Esophagus muscularis mucosa (tissue), 3 donors: ENCODE measurements at regions not wholly inside any gene's neighbourhood (a gene's known extent, or its start where the extent isn't known, plus 50 kb on each side); places are given as distances from the start of the nearest gene placed in this dataset.

Experiments
- POLR2A ChIP-seq: fragments of 450-650 bp; IDR thresholded peaks from one replicate; pipeline ENCODE4 v1.6.1; 2017; ENCODE audit warnings: antibody characterized with exemption, moderate library complexity, mild to moderate bottlenecking, low read depth
- POLR2AphosphoS5 ChIP-seq, 2 donors: sonication (generic); formaldehyde crosslinking; IDR thresholded peaks; one replicate each; pipeline ENCODE4 v1.6.1; 2017; ENCODE audit warnings: antibody characterized with exemption in 2 of 2
- TF ChIP-seq, protein P1 (sequence below), 3 experiments: fragments of 200-600 bp in 2 of 3; fragments of 450-650 bp in 1 of 3; sonication (generic) in 2 of 3; IDR thresholded peaks; one replicate each; pipeline ENCODE4 v1.5.1; 2017 to 2019; ENCODE audit warnings: antibody characterized with exemption in 3 of 3, mild to moderate bottlenecking in 2 of 3, moderate library complexity in 1 of 3

DNA sequence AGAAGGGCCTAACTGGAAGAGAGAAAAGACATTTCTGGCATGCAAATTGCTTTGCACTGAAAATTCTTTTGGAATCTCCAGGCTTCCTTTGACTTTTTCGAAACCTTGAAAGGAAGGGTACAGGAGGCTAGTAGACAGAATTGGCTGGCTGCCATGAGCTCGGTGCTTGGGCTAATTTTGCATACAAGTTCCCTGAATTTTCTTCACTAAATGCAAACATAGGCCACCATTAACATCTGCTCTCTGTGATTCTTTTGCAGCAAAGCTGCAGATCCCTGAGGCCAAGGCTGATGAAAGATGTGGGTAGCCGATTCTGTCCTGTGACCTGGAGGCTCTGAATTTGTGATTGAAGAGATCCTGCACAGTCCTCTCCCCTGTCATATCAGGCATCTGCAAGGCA, 247.8 kb upstream of the MCTP2 start:
- TF ChIP-seq, protein P1, sequence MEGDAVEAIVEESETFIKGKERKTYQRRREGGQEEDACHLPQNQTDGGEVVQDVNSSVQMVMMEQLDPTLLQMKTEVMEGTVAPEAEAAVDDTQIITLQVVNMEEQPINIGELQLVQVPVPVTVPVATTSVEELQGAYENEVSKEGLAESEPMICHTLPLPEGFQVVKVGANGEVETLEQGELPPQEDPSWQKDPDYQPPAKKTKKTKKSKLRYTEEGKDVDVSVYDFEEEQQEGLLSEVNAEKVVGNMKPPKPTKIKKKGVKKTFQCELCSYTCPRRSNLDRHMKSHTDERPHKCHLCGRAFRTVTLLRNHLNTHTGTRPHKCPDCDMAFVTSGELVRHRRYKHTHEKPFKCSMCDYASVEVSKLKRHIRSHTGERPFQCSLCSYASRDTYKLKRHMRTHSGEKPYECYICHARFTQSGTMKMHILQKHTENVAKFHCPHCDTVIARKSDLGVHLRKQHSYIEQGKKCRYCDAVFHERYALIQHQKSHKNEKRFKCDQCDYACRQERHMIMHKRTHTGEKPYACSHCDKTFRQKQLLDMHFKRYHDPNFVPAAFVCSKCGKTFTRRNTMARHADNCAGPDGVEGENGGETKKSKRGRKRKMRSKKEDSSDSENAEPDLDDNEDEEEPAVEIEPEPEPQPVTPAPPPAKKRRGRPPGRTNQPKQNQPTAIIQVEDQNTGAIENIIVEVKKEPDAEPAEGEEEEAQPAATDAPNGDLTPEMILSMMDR (IDR thresholded peaks at IDR 0.05): no peak
- TF ChIP-seq POLR2AphosphoS5 (IDR thresholded peaks at IDR 0.05): no peak
- no peak for TF ChIP-seq POLR2A
